Transverse colon (tissue), 4 donors: ENCODE measurements at regions not wholly inside any gene's neighbourhood (a gene's known extent, or its start where the extent isn't known, plus 50 kb on each side); places are given as distances from the start of the nearest gene placed in this dataset.

ENCODE experiments used
- POLR2A ChIP-seq: fragments of 450-650 bp; IDR thresholded peaks from one replicate; pipeline ENCODE4 v1.6.1; 2016; ENCODE audit warnings: antibody characterized with exemption, mild to moderate bottlenecking, moderate library complexity
- POLR2AphosphoS5 ChIP-seq, 3 donors: sonication (generic); formaldehyde crosslinking; IDR thresholded peaks; one replicate each; pipeline ENCODE4 v1.6.1; 2016; ENCODE audit warnings: antibody characterized with exemption in 3 of 3
- TF ChIP-seq, protein P1 (sequence below), 5 experiments: fragments of 200-600 bp in 3 of 5; fragments of 450-650 bp in 2 of 5; sonication (generic) in 3 of 5; IDR thresholded peaks; 1 replicate in 2 of 5; 2 replicates in 3 of 5; pipeline ENCODE4 v1.5.1; 2016 to 2017; ENCODE audit warnings: antibody characterized with exemption in 5 of 5, inconsistent platforms in 3 of 5, mild to moderate bottlenecking in 2 of 5, moderate library complexity in 1 of 5

GRCh38 chr1:104353580-104353979 is 603.9 kb downstream of the AMY1C start:
- TF ChIP-seq POLR2AphosphoS5 (IDR thresholded peaks at IDR 0.05) (no peak), POLR2A (no peak)
- TF ChIP-seq, protein P1, sequence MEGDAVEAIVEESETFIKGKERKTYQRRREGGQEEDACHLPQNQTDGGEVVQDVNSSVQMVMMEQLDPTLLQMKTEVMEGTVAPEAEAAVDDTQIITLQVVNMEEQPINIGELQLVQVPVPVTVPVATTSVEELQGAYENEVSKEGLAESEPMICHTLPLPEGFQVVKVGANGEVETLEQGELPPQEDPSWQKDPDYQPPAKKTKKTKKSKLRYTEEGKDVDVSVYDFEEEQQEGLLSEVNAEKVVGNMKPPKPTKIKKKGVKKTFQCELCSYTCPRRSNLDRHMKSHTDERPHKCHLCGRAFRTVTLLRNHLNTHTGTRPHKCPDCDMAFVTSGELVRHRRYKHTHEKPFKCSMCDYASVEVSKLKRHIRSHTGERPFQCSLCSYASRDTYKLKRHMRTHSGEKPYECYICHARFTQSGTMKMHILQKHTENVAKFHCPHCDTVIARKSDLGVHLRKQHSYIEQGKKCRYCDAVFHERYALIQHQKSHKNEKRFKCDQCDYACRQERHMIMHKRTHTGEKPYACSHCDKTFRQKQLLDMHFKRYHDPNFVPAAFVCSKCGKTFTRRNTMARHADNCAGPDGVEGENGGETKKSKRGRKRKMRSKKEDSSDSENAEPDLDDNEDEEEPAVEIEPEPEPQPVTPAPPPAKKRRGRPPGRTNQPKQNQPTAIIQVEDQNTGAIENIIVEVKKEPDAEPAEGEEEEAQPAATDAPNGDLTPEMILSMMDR (IDR thresholded peaks at IDR 0.05): no peak
